Liver (tissue), 8 donors: ENCODE measurements at regions not wholly inside any gene's neighbourhood (a gene's known extent, or its start where the extent isn't known, plus 50 kb on each side); places are given as distances from the start of the nearest gene placed in this dataset.

Experiments used
- DNase-seq: peaks from one replicate; pipeline ENCODE4 v3.0.0-alpha.2; 2017; ENCODE audit warnings: low spot score
- H3K27ac ChIP-seq, 2 donors: one replicate each; pipeline ENCODE4 v1.7.0; 2013; ENCODE audit warnings: inconsistent platforms in 2 of 2, low read length in 2 of 2, control low read depth in 1 of 2, low read depth in 1 of 2, mild to moderate bottlenecking in 1 of 2
- H3K27me3 ChIP-seq, 4 donors: one replicate each; pipeline versions ENCODE4 v1.6.1 to v1.7.0; 2013; ENCODE audit warnings: low read length in 3 of 4, inconsistent platforms in 1 of 4, mild to moderate bottlenecking in 1 of 4, moderate library complexity in 1 of 4; ENCODE audit not compliant: control insufficient read depth in 4 of 4, insufficient read depth in 4 of 4
- H3K36me3 ChIP-seq, 4 donors: one replicate each; pipeline versions ENCODE4 v1.6.1 to v1.7.0; 2013; ENCODE audit warnings: low read length in 3 of 4, mild to moderate bottlenecking in 3 of 4, low read depth in 1 of 4, moderate library complexity in 1 of 4; ENCODE audit not compliant: control insufficient read depth in 4 of 4, insufficient read depth in 3 of 4
- H3K4me1 ChIP-seq, 4 donors: one replicate each; pipeline versions ENCODE4 v1.6.1 to v1.7.0; 2013; ENCODE audit warnings: low read length in 3 of 4, mild to moderate bottlenecking in 3 of 4, moderate library complexity in 1 of 4; ENCODE audit not compliant: control insufficient read depth in 4 of 4, insufficient read depth in 4 of 4
- H3K4me3 ChIP-seq, 3 donors: one replicate each; pipeline versions ENCODE4 v1.6.1 to v1.7.0; 2013; ENCODE audit warnings: low read length in 3 of 3, control low read depth in 1 of 3, low read depth in 1 of 3, mild to moderate bottlenecking in 1 of 3
- H3K9ac ChIP-seq, 2 donors: one replicate each; pipeline ENCODE4 v1.7.0; 2013; ENCODE audit warnings: low read length in 2 of 2, mild to moderate bottlenecking in 2 of 2, moderate library complexity in 2 of 2, control low read depth in 1 of 2, low read depth in 1 of 2
- H3K9me3 ChIP-seq, 4 donors: one replicate each; pipeline versions ENCODE4 v1.6.1 to v1.7.0; 2013; ENCODE audit warnings: low read length in 3 of 4; ENCODE audit not compliant: control insufficient read depth in 4 of 4
- CTCF ChIP-seq: fragments of 150-350 bp; IDR thresholded peaks from 2 replicates; pipeline ENCODE4 v1.5.1; 2017; ENCODE audit warnings: improper control_type of control experiment, low read depth, low read length; ENCODE audit not compliant: missing input control
- EGR1 ChIP-seq, 2 donors: IDR thresholded peaks; 2 replicates each; pipeline ENCODE4 v1.6.1; 2016 to 2018; ENCODE audit warnings: antibody characterized with exemption in 2 of 2, low read depth in 2 of 2
- FOXA1 ChIP-seq: IDR thresholded peaks from 2 replicates; pipeline ENCODE4 v1.6.1; 2016; ENCODE audit warnings: antibody characterized with exemption
- FOXA2 ChIP-seq: IDR thresholded peaks from 2 replicates; pipeline ENCODE4 v1.6.1; 2016; ENCODE audit warnings: antibody characterized with exemption
- GABPA ChIP-seq, 2 donors: IDR thresholded peaks in 1 of 2; conservative IDR thresholded peaks in 1 of 2; 2 replicates each; pipeline ENCODE4 v1.6.1; 2016; ENCODE audit warnings: antibody characterized with exemption in 2 of 2, mild to moderate bottlenecking in 1 of 2, moderate library complexity in 1 of 2
- HNF4G ChIP-seq: IDR thresholded peaks from 2 replicates; pipeline ENCODE4 v1.6.1; 2016; ENCODE audit warnings: antibody characterized with exemption
- MAX ChIP-seq: IDR thresholded peaks from 2 replicates; pipeline ENCODE4 v1.6.1; 2016; ENCODE audit warnings: antibody characterized with exemption
- NR2F2 ChIP-seq: IDR thresholded peaks from 2 replicates; pipeline ENCODE4 v1.6.1; 2016; ENCODE audit warnings: antibody characterized with exemption
- RAD21 ChIP-seq, 2 donors: IDR thresholded peaks; 2 replicates each; pipeline ENCODE4 v1.6.1; 2016; ENCODE audit warnings: antibody characterized with exemption in 2 of 2, mild to moderate bottlenecking in 2 of 2
- REST ChIP-seq: IDR thresholded peaks from 2 replicates; pipeline ENCODE4 v1.6.1; 2016; ENCODE audit warnings: antibody characterized with exemption, mild to moderate bottlenecking
- RXRA ChIP-seq, 2 donors: IDR thresholded peaks; 2 replicates each; pipeline ENCODE4 v1.6.1; 2017 to 2018; ENCODE audit warnings: antibody characterized with exemption in 2 of 2, mild to moderate bottlenecking in 1 of 2
- SP1 ChIP-seq: IDR thresholded peaks from 2 replicates; pipeline ENCODE4 v1.6.1; 2018; ENCODE audit warnings: antibody characterized with exemption, mild to moderate bottlenecking
- TAF1 ChIP-seq: conservative IDR thresholded peaks from 2 replicates; pipeline ENCODE4 v1.6.1; 2016; ENCODE audit warnings: antibody characterized with exemption, mild to moderate bottlenecking
- YY1 ChIP-seq: IDR thresholded peaks from 2 replicates; pipeline ENCODE4 v1.6.1; 2016; ENCODE audit warnings: antibody characterized with exemption, mild to moderate bottlenecking
- WGBS: extraction: QIAGEN DNeasy Blood & Tissue Kit; methylation state at CpG from one replicate; pipeline ENCODE4 v1.1.7; 2013; 5-methylcytosine and 5-hydroxymethylcytosine counted together
- TF ChIP-seq, protein P1 (sequence below): IDR thresholded peaks from 2 replicates; pipeline ENCODE4 v1.6.1; 2016; ENCODE audit warnings: antibody characterized with exemption
- TF ChIP-seq, protein P2 (sequence below): IDR thresholded peaks from 2 replicates; pipeline ENCODE4 v1.6.1; 2016; ENCODE audit warnings: antibody characterized with exemption
- donor health status: healthy.
- donor health status: healthy.
- donor health status: healthy.
- donor health status: healthy.
- donor health status: healthy.

DNA sequence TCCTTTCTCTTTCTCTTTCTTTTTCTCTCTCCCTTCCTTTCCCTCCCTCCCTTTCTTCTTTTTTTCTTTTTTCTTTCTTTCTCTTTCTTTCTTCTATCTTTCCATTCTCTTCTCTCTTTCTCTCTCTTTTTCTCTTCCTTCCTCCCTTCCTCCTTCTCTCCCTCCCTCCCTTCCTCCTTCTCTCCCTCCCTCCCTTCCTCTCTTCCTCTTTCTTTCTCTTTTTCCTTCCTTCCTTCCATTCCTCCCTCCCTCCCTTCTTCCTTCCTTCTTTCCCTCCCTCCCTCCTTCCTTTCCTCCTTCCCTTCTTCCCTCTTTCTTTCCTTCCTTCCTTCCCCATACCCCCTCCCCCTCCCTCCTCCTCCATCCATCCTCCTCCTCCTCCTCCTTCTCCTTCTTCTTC, 243.3 kb upstream of the CTNND2 start:
- H3K36me3 ChIP-seq: no peaks in the 10 kb centered on the region
- no peaks in the 10 kb centered on the region for H3K4me1 ChIP-seq
- DNase-seq: no peak
- peaks cover 0 to 3% (median 0%) of the 10 kb centered on the region in 4 donors for H3K9me3 ChIP-seq
- no peaks in the 10 kb centered on the region for H3K27me3 ChIP-seq
- H3K9ac ChIP-seq: no peak overlapping the region
- H3K4me3 ChIP-seq: no peak overlapping the region
- no peak for TF ChIP-seq RXRA (IDR thresholded peaks at IDR 0.05)
- TF ChIP-seq, protein P1, sequence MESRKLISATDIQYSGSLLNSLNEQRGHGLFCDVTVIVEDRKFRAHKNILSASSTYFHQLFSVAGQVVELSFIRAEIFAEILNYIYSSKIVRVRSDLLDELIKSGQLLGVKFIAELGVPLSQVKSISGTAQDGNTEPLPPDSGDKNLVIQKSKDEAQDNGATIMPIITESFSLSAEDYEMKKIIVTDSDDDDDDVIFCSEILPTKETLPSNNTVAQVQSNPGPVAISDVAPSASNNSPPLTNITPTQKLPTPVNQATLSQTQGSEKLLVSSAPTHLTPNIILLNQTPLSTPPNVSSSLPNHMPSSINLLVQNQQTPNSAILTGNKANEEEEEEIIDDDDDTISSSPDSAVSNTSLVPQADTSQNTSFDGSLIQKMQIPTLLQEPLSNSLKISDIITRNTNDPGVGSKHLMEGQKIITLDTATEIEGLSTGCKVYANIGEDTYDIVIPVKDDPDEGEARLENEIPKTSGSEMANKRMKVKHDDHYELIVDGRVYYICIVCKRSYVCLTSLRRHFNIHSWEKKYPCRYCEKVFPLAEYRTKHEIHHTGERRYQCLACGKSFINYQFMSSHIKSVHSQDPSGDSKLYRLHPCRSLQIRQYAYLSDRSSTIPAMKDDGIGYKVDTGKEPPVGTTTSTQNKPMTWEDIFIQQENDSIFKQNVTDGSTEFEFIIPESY: no peak
- no peak for TF ChIP-seq RAD21 (IDR thresholded peaks at IDR 0.05)
- TF ChIP-seq GABPA (IDR thresholded peaks at IDR 0.05 in 1 of 2, conservative IDR thresholded peaks at IDR 0.05 in 1 of 2): no peak
- no peak for TF ChIP-seq FOXA1
- TF ChIP-seq MAX: no peak
- TF ChIP-seq SP1: no peak
- TF ChIP-seq YY1: no peak
- TF ChIP-seq, protein P2, sequence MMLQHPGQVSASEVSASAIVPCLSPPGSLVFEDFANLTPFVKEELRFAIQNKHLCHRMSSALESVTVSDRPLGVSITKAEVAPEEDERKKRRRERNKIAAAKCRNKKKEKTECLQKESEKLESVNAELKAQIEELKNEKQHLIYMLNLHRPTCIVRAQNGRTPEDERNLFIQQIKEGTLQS: no peak
- TF ChIP-seq HNF4G: no peak
- TF ChIP-seq FOXA2: no peak
- TF ChIP-seq CTCF: no peak
- TF ChIP-seq TAF1: no peak
- TF ChIP-seq EGR1 (IDR thresholded peaks at IDR 0.05; ENCODE audit: low read depth in 2 of 2): no peak
- TF ChIP-seq REST: no peak
- TF ChIP-seq NR2F2: no peak
- no peak overlapping the region for H3K27ac ChIP-seq

GRCh38 chr5:12141496-12141895, 237.2 kb upstream of the CTNND2 start:
- no peak for TF ChIP-seq HNF4G
- 78% methylated on average over 2 of the region's 2 CpGs for WGBS
- Histone ChIP-seq H3K27ac (no peak overlapping the region), H3K9me3 (no peaks in the 10 kb centered on the region), H3K4me3 (no peak overlapping the region), H3K36me3 (no peaks in the 10 kb centered on the region), H3K4me1 (no peaks in the 10 kb centered on the region), H3K27me3 (no peaks in the 10 kb centered on the region), H3K9ac (no peak overlapping the region)
- no peak for DNase-seq
